HG03135 (cell line): ENCODE measurements at regions not wholly inside any gene's neighbourhood (a gene's known extent, or its start where the extent isn't known, plus 50 kb on each side); places are given as distances from the start of the nearest gene placed in this dataset.

ENCODE experiments used
- ATAC-seq: cut with Tn5 transposase; IDR thresholded peaks from one replicate; pipeline ENCODE4 v1.9.1; 2021; ENCODE audit warnings: mild to moderate bottlenecking, moderate library complexity; ENCODE audit not compliant: unreplicated experiment

- ATAC-seq = peak; percentile 66
These were observed 117.5 kb downstream of the EDEM1 start for GRCh38 chr3:5304789-5305683.

GRCh38 chr3:5305684-5305989, 118.1 kb downstream of the EDEM1 start:
- ATAC-seq = no peak

GRCh38 chr3:5309171-5309570, 121.7 kb downstream of the EDEM1 start:
- no peak for ATAC-seq

GRCh38 chr3:5309602-5310001, 122.1 kb downstream of the EDEM1 start:
- no peak for ATAC-seq

- no peak for ATAC-seq
These were observed 123.0 kb downstream of the EDEM1 start for GRCh38 chr3:5310509-5310908.

GRCh38 chr3:5312290-5312689, 124.8 kb downstream of the EDEM1 start:
- ATAC-seq = no peak

- ATAC-seq = no peak
These were observed 127.4 kb downstream of the EDEM1 start for GRCh38 chr3:5314897-5315296.

- ATAC-seq = no peak
These were observed 130.1 kb downstream of the EDEM1 start for GRCh38 chr3:5317557-5317956.

- no peak for ATAC-seq
These were observed 131.9 kb downstream of the EDEM1 start for GRCh38 chr3:5319454-5319853.

GRCh38 chr3:5321666-5322340, 134.3 kb downstream of the EDEM1 start:
- ATAC-seq = no peak

- no peak for ATAC-seq
These were observed 137.3 kb downstream of the EDEM1 start for GRCh38 chr3:5324780-5325179.

GRCh38 chr3:5330152-5330810, 142.8 kb downstream of the EDEM1 start:
- ATAC-seq = no peak

- ATAC-seq = no peak
These were observed 144.2 kb downstream of the EDEM1 start for GRCh38 chr3:5331567-5332269.

- no peak for ATAC-seq
These were observed 144.9 kb downstream of the EDEM1 start for GRCh38 chr3:5332270-5332956.

- ATAC-seq = no peak
These were observed 152.5 kb downstream of the EDEM1 start for GRCh38 chr3:5339967-5340535.

- no peak for ATAC-seq
These were observed 154.1 kb downstream of the EDEM1 start for GRCh38 chr3:5341610-5342009.

- ATAC-seq = no peak
These were observed 156.0 kb downstream of the EDEM1 start for GRCh38 chr3:5343459-5343858.

- ATAC-seq = no peak
These were observed 157.2 kb downstream of the EDEM1 start for GRCh38 chr3:5344707-5345106.

- ATAC-seq = no peak
These were observed 160.0 kb downstream of the EDEM1 start for GRCh38 chr3:5347486-5347885.

- no peak for ATAC-seq
These were observed 160.9 kb downstream of the EDEM1 start for GRCh38 chr3:5348229-5348902.
